ENCODE measurements at regions not wholly inside any gene's neighbourhood (a gene's known extent, or its start where the extent isn't known, plus 50 kb on each side); places are given as distances from the start of the nearest gene placed in this dataset.

DNA sequence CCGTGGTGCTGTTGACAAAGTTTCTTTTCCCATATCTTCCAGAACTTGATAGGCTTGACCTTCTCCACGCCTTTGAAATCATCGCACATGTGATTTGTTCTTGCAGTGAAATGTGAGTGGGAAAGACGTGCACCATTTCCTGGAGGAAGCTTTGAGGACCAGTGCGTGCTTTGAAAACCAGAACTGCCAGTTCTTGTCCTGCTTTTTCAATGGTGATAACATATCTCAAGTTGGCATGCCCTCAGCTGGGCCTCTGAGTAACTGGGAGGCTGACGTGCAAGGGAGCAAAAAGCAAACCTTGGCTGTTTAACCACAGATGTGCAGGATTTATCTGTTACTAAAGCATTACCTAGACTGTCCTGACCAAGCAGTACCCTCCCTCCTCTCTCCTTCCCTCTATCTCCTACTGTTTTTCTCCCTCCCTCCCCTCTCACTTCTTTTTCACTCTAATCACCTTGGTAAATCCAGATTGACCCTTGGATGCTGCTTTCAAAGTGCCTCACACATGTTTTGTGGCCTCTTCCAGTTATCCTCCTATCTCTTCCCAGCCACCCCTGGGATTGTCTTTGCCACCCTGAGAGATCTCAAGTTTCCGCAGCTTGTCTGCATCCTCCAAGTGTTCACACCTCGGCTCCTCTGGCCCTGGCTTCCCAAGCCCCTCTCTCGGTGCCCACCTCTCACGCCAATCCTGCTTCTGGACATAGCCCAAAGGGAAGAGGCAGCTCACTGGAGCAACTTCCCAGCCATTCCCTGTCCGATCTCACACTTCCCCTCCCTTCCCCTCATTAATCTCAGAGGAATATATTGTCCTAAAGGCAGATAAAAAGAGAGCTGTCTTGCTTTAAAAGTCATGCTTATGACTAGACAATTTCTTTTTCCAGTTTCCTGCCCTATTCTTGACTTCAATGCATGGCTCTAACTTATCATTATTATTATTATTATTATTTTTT, 198.3 kb downstream of the ERCC6L2 start:
- CTCF ChIA-PET = interaction anchor here (1.5 kb wide), 1 partner anchor 37 kb away, joined by 3 read pairs; no protein-coding TSS in a partner anchor
- Mint-ChIP-seq H3K36me3 (ENCODE audit: low read depth) (no peaks in the 10 kb centered on the region), H3K27ac (no peak overlapping the region)

DNA sequence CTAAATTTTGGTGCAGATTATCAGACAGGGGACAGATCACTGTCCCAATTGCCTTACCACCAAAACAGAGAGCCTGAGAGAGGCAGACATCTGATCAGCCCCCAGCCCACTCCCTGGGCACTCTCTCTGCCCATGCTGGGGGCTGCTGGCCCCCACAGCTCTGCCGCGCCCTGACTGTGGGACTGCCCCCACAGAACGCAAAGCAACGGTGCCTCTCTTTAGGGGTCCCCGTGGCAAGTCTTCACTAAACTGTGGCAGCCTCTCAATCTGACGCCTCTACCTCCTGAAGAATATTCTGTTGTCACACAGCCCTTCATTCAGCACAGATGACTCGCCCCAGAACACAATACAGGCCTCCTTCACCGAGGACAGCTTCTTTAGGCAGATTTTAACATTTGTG, 197.4 kb downstream of the ERCC6L2 start:
- intact Hi-C loops (cut with micrococcal nuclease) = no loop called here
- Mint-ChIP-seq H3K4me3 (no peak overlapping the region), H3K36me3 (ENCODE audit: low read depth) (no peaks in the 10 kb centered on the region), H3K4me1 (ENCODE audit: low read depth) (no peaks in the 10 kb centered on the region), H3K27me3 (ENCODE audit: low read depth) (peaks cover 2% of the 10 kb centered on the region), H3K9me3 (no peaks in the 10 kb centered on the region), H3K27ac (no peak overlapping the region)
- CTCF ChIA-PET = no interaction called here
- no peak for DNase-seq

More for the DNA sequence above, 198.3 kb downstream of the ERCC6L2 start:
- Mint-ChIP-seq H3K9me3 (no peaks in the 10 kb centered on the region), H3K4me1 (ENCODE audit: low read depth) (no peaks in the 10 kb centered on the region), H3K27me3 (ENCODE audit: low read depth) (peaks cover 2% of the 10 kb centered on the region), H3K4me3 (no peak overlapping the region)
- DNase-seq = no peak
- intact Hi-C loops (cut with micrococcal nuclease) = no loop called here

DNA sequence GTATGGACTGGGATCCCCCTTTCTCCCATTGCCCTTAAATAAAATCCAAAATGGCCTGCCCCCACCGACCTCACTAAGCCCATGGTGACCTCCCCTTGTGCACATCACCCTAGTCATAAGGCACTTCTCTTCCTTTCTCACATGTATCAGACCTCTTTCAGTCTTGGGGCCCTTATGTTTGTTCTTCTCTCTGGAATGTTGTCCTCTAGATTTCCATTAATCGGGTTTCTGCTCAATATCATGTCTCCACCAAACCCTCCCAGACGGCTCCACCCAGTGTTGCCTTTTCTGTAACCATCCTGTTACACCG, 196.3 kb downstream of the ERCC6L2 start:
- intact Hi-C loops (cut with micrococcal nuclease) = no loop called here
- Mint-ChIP-seq H3K9me3 (no peaks in the 10 kb centered on the region), H3K27me3 (ENCODE audit: low read depth) (peaks cover 2% of the 10 kb centered on the region), H3K27ac (no peak overlapping the region), H3K36me3 (ENCODE audit: low read depth) (no peaks in the 10 kb centered on the region), H3K4me3 (no peak overlapping the region), H3K4me1 (ENCODE audit: low read depth) (no peaks in the 10 kb centered on the region)
- no peak for DNase-seq
- CTCF ChIA-PET = no interaction called here

DNA sequence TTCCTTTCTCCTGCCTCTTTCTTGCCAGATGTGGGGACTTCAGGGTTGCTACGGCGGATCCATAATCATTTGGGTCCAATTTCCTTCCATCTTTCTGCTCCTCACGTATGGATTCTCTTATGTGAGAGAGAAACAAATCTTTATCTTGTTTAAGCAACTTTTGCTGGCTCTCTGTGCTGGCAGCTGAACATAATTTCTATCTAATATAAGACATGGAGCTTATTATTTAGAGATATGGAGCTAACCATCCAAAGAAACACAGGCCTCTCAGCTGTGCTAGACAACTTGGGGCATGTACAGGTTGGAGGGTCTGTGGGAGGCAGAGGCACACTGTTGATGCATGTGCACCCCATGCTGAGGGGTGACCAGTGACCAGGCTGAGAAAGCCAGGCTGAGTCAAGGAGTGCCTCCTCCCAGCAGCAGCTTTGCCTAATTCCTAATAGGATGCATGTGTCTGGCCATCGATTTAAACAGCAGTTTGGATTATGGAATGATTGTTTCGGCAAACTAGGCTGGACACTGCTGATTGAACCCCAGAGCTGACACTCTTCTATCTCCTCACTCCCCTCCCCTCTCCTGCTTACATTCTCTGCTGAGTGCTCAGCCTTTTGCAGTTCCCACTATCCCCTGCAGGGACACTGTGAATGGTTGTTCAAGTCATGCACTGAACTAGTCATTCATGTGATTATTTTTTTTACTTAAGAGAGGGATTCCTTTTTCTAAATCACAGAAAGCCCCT, 195.8 kb downstream of the ERCC6L2 start:
- H3K27me3 Mint-ChIP-seq (ENCODE audit: low read depth) = peaks cover 2% of the 10 kb centered on the region
- no peaks in the 10 kb centered on the region for H3K9me3 Mint-ChIP-seq
- H3K4me3 Mint-ChIP-seq = no peak overlapping the region
- CTCF ChIA-PET = interaction anchor here (0.6 kb wide), 2 partner anchors 23 to 262 kb away, joined by 3 read pairs; no protein-coding TSS in a partner anchor
- H3K4me1 Mint-ChIP-seq (ENCODE audit: low read depth) = no peaks in the 10 kb centered on the region
- no peak overlapping the region for H3K27ac Mint-ChIP-seq
- DNase-seq = peak; percentile 52
- intact Hi-C loops (cut with micrococcal nuclease) = no loop called here
- no peaks in the 10 kb centered on the region for H3K36me3 Mint-ChIP-seq (ENCODE audit: low read depth)

DNA sequence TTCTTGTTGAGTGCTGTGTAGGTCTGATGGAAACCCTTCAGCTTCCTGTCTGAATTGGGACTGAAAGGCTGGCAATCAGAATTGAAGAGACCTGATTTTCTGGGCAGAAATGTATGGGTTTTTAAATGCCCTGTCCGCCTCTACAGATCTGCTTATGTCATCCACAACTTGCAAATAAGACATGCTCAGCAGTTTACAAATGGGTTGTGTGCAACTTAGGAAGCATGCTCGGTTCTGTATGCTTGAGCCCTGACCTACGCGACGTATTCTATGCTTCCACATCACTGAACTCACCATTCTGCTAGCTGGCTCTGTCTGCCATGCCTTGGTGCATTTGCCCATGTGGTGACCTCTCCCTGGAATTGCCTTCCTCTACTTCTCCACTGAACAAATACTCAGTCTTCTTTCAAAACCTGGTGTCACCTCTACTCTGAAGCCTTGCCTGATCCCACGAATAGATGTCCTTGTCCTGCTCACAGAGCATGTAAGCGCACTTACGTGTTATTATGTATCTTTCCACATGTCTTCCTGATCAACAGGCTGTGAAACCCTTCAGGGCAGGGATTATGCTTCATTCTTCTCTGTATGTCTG, 194.2 kb downstream of the ERCC6L2 start:
- Mint-ChIP-seq H3K4me1 (ENCODE audit: low read depth) (no peaks in the 10 kb centered on the region), H3K36me3 (ENCODE audit: low read depth) (no peaks in the 10 kb centered on the region), H3K27me3 (ENCODE audit: low read depth) (peaks cover 2% of the 10 kb centered on the region), H3K9me3 (no peaks in the 10 kb centered on the region), H3K27ac (no peak overlapping the region), H3K4me3 (no peak overlapping the region)
- intact Hi-C loops (cut with micrococcal nuclease) = no loop called here
- no peak for DNase-seq
- CTCF ChIA-PET = no interaction called here

DNA sequence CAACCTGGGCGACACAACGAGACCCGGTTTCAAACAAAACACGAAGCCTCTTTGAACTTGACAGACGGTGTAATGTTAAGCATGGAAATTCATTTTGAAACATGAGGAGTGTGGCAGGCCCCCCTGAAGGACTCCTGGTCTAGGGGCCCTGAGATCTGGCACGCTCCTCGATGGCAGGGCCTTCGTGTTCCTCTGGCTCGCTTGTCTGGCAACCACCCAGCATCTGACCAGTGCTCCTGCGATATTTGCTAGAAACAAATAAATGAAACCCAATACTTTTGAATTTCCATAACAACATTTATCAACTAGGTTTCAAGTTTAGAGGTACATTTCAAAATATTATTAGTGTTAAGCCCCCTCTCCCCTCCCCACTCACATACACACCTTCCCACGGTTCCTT, 193.0 kb downstream of the ERCC6L2 start:
- no peak for DNase-seq
- no peaks in the 10 kb centered on the region for H3K9me3 Mint-ChIP-seq
- H3K4me3 Mint-ChIP-seq = no peak overlapping the region
- CTCF ChIA-PET = no interaction called here
- H3K4me1 Mint-ChIP-seq (ENCODE audit: low read depth) = no peaks in the 10 kb centered on the region
- no peaks in the 10 kb centered on the region for H3K27me3 Mint-ChIP-seq (ENCODE audit: low read depth)
- intact Hi-C loops (cut with micrococcal nuclease) = no loop called here
- no peak overlapping the region for H3K27ac Mint-ChIP-seq
- H3K36me3 Mint-ChIP-seq (ENCODE audit: low read depth) = no peaks in the 10 kb centered on the region

DNA sequence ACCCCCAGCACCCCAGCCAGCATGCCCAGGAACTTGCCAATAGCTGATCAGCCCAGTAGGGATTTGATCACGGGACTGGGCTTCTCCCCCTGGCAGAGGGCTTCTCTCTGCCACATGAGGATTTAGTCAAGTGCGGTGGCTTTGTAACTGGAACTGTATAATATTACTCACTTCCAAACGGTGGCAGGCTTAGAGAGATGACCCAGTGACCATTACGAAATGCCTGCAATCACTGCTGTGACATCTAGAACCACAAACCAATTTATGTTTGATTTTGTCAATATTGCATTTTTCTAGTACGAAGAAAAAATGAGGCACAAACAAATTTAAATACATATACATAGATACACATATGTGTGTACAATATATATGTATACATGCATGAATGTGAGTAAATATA, 192.1 kb downstream of the ERCC6L2 start:
- no peak for DNase-seq
- intact Hi-C loops (cut with micrococcal nuclease) = no loop called here
- Mint-ChIP-seq H3K4me1 (ENCODE audit: low read depth) (no peaks in the 10 kb centered on the region), H3K27ac (no peak overlapping the region), H3K27me3 (ENCODE audit: low read depth) (no peaks in the 10 kb centered on the region), H3K9me3 (no peaks in the 10 kb centered on the region), H3K4me3 (no peak overlapping the region), H3K36me3 (ENCODE audit: low read depth) (no peaks in the 10 kb centered on the region)
- CTCF ChIA-PET = no interaction called here

DNA sequence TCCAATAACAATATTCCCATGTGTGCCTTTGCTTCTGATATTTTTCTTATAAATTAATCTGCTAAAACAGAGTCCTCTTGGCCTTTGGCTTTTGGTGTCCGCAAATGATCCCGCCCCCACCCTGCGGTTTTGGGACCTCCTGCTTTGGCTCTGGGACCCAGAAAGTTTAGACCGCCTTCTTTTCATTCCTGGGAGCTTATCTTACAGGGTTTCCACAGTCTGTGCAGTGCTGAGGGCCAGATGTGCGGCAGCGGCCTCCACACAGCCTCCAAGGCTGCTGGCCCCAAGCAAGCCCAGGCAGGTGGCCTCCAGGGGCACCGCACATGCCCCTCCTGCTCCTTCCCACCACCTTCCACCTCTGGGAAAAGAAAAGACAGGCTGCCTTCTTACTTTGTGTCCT, 191.5 kb downstream of the ERCC6L2 start:
- DNase-seq = no peak
- CTCF ChIA-PET = no interaction called here
- no peak overlapping the region for H3K4me3 Mint-ChIP-seq
- no peaks in the 10 kb centered on the region for H3K36me3 Mint-ChIP-seq (ENCODE audit: low read depth)
- intact Hi-C loops (cut with micrococcal nuclease) = no loop called here
- H3K4me1 Mint-ChIP-seq (ENCODE audit: low read depth) = no peaks in the 10 kb centered on the region
- no peak overlapping the region for H3K27ac Mint-ChIP-seq
- no peaks in the 10 kb centered on the region for H3K27me3 Mint-ChIP-seq (ENCODE audit: low read depth)
- H3K9me3 Mint-ChIP-seq = no peaks in the 10 kb centered on the region

DNA sequence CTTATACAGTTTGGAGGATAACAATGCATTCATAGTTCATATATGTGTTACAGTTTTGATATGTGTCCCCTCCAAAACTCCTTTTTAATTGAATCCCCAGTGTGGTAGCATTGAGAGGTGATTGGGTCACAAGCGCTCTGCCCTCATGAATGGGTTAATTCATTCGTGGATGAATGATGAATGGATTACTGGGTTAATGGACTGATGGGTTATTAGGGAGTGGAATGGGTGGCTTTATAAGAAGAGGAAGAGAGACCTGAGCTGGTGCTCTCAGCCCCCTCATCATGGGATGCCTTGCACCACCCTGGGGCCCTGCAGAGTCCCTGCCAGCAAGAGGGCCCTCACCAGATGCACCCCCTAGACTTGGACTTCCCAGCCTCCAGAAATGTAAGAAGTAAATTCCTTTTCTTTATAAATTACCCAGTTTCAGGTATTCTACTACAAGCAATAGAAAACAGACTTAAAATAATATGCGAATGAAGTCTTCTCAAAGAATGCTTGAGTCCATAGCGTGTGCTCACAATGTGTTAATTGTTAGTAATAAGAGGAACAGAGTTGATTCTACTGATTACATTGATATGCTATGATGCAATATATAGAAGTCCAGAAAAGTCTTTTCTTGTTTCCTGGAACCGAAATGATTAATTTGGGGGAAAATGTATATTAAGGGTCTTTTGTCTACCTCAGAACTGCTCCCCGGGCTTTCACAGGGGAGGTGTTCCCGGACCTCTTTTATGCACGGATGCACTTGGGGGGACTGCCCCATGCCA, 190.2 kb downstream of the ERCC6L2 start:
- intact Hi-C loops (cut with micrococcal nuclease) = no loop called here
- H3K27me3 Mint-ChIP-seq (ENCODE audit: low read depth) = no peaks in the 10 kb centered on the region
- CTCF ChIA-PET = no interaction called here
- no peak for DNase-seq
- no peaks in the 10 kb centered on the region for H3K9me3 Mint-ChIP-seq
- no peaks in the 10 kb centered on the region for H3K36me3 Mint-ChIP-seq (ENCODE audit: low read depth)
- no peak overlapping the region for H3K4me3 Mint-ChIP-seq
- H3K4me1 Mint-ChIP-seq (ENCODE audit: low read depth) = peaks cover 2% of the 10 kb centered on the region
- H3K27ac Mint-ChIP-seq = no peak overlapping the region

DNA sequence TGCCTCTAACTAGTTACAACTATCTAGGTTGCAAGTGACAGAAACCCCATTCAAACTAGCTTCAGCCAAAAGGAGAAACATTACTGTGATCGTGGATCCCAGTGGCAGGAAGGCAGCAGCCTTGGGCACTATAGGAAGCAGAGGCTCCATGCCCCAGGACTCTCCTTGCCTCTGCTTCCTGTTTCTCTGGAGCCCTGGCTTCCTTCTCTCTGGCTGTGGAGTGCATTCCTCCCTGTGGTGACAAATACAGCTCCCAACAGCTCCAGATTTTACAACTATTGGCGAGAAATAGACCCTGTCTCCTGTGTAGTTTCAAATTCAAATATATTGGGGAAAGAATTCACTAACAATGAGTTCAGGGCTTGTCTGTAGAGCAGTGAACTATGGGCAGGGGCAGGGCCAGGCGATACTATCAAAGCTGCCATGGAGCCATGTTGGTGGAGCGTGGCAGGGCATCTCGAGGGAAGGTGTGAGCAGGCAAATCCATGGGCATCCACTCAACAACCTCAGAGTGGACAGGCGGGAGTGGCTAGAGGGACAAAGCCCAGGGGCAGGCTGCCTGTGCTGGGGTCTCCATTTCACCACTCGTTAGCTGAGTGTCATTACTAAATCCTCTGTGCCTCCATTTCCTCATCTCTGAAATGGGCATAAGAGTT, 189.5 kb downstream of the ERCC6L2 start:
- intact Hi-C loops (cut with micrococcal nuclease) = loop anchor here (5.0 kb wide), 1 partner anchor 152 kb away; no protein-coding TSS in a partner anchor
- no peak for DNase-seq
- no peaks in the 10 kb centered on the region for H3K9me3 Mint-ChIP-seq

DNA sequence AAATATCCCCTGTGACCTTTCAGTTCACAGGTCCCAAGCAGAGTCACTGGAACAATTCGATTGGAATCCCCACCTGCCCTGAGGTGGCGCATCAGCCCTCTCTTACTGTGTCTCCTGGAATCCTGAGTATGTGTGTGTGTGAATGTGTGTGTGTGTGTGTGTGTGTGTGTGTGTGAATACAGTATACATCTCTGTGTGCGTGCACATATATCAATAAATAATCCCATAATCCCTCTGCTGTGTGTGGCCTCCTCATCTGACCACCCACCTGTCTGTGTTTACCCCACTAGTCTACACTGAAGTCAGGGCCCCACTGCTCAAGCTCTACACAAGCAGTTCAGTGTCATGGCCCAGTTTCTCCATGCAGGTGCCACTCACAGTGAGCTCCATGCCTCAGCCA, 187.4 kb downstream of the ERCC6L2 start:
- H3K27me3 Mint-ChIP-seq (ENCODE audit: low read depth) = no peaks in the 10 kb centered on the region
- H3K9me3 Mint-ChIP-seq = peaks cover 4% of the 10 kb centered on the region
- no peak overlapping the region for H3K4me3 Mint-ChIP-seq
- intact Hi-C loops (cut with micrococcal nuclease) = loop anchor here (5.0 kb wide), 1 partner anchor 154 kb away; no protein-coding TSS in a partner anchor
- H3K4me1 Mint-ChIP-seq (ENCODE audit: low read depth) = peaks cover 8% of the 10 kb centered on the region
- no peak overlapping the region for H3K27ac Mint-ChIP-seq
- no peak for DNase-seq
- CTCF ChIA-PET = no interaction called here
- no peaks in the 10 kb centered on the region for H3K36me3 Mint-ChIP-seq (ENCODE audit: low read depth)

More for the DNA sequence above, 189.5 kb downstream of the ERCC6L2 start:
- Mint-ChIP-seq H3K4me1 (ENCODE audit: low read depth) (peaks cover 2% of the 10 kb centered on the region), H3K4me3 (no peak overlapping the region), H3K36me3 (ENCODE audit: low read depth) (no peaks in the 10 kb centered on the region), H3K27me3 (ENCODE audit: low read depth) (no peaks in the 10 kb centered on the region), H3K27ac (no peak overlapping the region)
- CTCF ChIA-PET = no interaction called here

Data from activated naive CD4-positive, alpha-beta T cell treated with anti-CD3 and anti-CD28 coated beads for 36 hours (primary cell).